HepG2 (cell line): ENCODE measurements at regions not wholly inside any gene's neighbourhood (a gene's known extent, or its start where the extent isn't known, plus 50 kb on each side); places are given as distances from the start of the nearest gene placed in this dataset.

ENCODE experiments used
- DPF2 ChIP-seq: sonication (generic); formaldehyde crosslinking; IDR thresholded peaks from 2 replicates; pipeline ENCODE4 v1.4.0; 2020; ENCODE audit warnings: mild to moderate bottlenecking, low read depth, missing genetic modification reagents, borderline replicate concordance
- HNRNPL ChIP-seq: fragments of 200-400 bp; formaldehyde crosslinking; IDR thresholded peaks from 2 replicates; pipeline ENCODE4 v1.6.1; 2017; ENCODE audit warnings: mild to moderate bottlenecking, low read depth, low read length
- KMT2A ChIP-seq: sonication (generic); formaldehyde crosslinking; IDR thresholded peaks from 2 replicates; pipeline ENCODE4 v1.4.0; 2020; ENCODE audit warnings: missing genetic modification reagents
- PHF5A ChIP-seq: IDR thresholded peaks from one replicate; pipeline ENCODE4 v1.6.1; 2018; ENCODE audit warnings: low read depth, missing genetic modification reagents; ENCODE audit not compliant: unreplicated experiment
- PITX1 ChIP-seq: sonication (generic); formaldehyde crosslinking; IDR thresholded peaks from 2 replicates; pipeline ENCODE4 v1.5.1; 2020; ENCODE audit warnings: mild to moderate bottlenecking, missing genetic modification reagents
- RBAK ChIP-seq: sonication (generic); formaldehyde crosslinking; IDR thresholded peaks from 2 replicates; pipeline ENCODE4 v1.5.1; 2020; ENCODE audit warnings: mild to moderate bottlenecking, missing genetic modification reagents
- SP2 ChIP-seq: sonication (generic); formaldehyde crosslinking; IDR thresholded peaks from 2 replicates; pipeline ENCODE4 v1.5.1; 2020; ENCODE audit warnings: mild to moderate bottlenecking, missing genetic modification reagents
- ZBTB38 ChIP-seq: sonication (generic); formaldehyde crosslinking; IDR thresholded peaks from 2 replicates; pipeline ENCODE4 v1.5.1; 2020; ENCODE audit warnings: mild to moderate bottlenecking, missing genetic modification reagents
- ZNF12 ChIP-seq: sonication (generic); formaldehyde crosslinking; IDR thresholded peaks from 2 replicates; pipeline ENCODE4 v1.5.0; 2020; ENCODE audit warnings: missing genetic modification reagents
- ZNF207 ChIP-seq: fragments of 450-650 bp; IDR thresholded peaks from 2 replicates; pipeline ENCODE4 v1.6.1; 2016; ENCODE audit warnings: antibody characterized with exemption, borderline replicate concordance
- ZNF350 ChIP-seq: sonication (generic); formaldehyde crosslinking; IDR thresholded peaks from 2 replicates; pipeline ENCODE4 v1.4.0; 2020; ENCODE audit warnings: mild to moderate bottlenecking, low read depth, missing genetic modification reagents, borderline replicate concordance
- ZNF83 ChIP-seq: sonication (generic); formaldehyde crosslinking; IDR thresholded peaks from 2 replicates; pipeline ENCODE4 v1.4.0; 2020; ENCODE audit warnings: missing genetic modification reagents, mild to moderate bottlenecking, borderline replicate concordance
- ZNF839 ChIP-seq: sonication (generic); formaldehyde crosslinking; IDR thresholded peaks from 2 replicates; pipeline ENCODE4 v1.4.0; 2020; ENCODE audit warnings: missing genetic modification reagents, mild to moderate bottlenecking, borderline replicate concordance
- TF ChIP-seq, protein P1 (sequence below), 2 experiments: IDR thresholded peaks; 2 replicates each; pipeline ENCODE4 v1.6.1; 2011 to 2012; ENCODE audit warnings: low read length in 2 of 2, borderline replicate concordance in 1 of 2, low read depth in 1 of 2, mild to moderate bottlenecking in 1 of 2, moderate library complexity in 1 of 2
- TF ChIP-seq, protein P2 (sequence below): sonication (generic); formaldehyde crosslinking; IDR thresholded peaks from 2 replicates; pipeline ENCODE4 v1.5.0; 2020; ENCODE audit warnings: missing genetic modification reagents
- TF ChIP-seq, protein P3 (sequence below): sonication (generic); formaldehyde crosslinking; IDR thresholded peaks from 2 replicates; pipeline ENCODE4 v1.4.0; 2020; ENCODE audit warnings: mild to moderate bottlenecking, missing genetic modification reagents
- TF ChIP-seq, protein P4 (sequence below): sonication (generic); formaldehyde crosslinking; IDR thresholded peaks from 2 replicates; pipeline ENCODE4 v1.8.0; 2022; ENCODE audit warnings: mild to moderate bottlenecking, missing genetic modification reagents, moderate library complexity
- TF ChIP-seq, protein P5 (sequence below): sonication (generic); formaldehyde crosslinking; IDR thresholded peaks from 2 replicates; pipeline ENCODE4 v1.4.0; 2020; ENCODE audit warnings: missing genetic modification reagents

DNA sequence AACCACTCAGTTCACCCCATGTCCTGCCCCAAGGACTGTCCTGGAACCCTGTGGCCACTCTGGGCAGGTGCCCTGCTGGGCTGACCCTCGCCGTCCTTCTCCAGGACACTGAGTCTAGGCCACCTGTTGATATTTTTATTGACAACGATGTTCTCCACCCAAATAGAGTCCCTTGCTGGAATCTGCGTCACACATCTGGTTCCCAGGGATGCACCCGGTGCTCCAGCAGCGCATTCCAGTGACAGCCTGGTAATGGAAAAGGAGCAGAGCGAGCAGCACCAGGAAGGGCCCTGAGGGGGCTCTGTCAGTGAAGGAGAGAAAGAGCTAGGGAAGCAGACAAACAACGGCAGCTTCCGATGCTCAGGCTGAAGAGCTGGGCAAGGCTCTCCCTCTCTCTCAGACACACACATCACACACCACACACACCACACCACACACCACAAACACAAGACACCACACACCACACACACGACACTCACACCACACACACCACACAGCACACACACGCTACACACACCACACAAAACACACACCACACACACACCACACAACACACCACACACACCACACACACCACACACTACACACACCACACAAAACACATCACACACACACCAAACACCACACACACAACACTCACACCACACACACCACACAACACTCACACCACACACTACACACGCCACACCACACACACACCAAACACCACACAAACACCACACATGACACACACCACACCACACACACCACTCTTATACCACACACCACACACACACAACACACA lies 117.9 kb upstream of the THBS2 start (continued):
- TF ChIP-seq, protein P1, sequence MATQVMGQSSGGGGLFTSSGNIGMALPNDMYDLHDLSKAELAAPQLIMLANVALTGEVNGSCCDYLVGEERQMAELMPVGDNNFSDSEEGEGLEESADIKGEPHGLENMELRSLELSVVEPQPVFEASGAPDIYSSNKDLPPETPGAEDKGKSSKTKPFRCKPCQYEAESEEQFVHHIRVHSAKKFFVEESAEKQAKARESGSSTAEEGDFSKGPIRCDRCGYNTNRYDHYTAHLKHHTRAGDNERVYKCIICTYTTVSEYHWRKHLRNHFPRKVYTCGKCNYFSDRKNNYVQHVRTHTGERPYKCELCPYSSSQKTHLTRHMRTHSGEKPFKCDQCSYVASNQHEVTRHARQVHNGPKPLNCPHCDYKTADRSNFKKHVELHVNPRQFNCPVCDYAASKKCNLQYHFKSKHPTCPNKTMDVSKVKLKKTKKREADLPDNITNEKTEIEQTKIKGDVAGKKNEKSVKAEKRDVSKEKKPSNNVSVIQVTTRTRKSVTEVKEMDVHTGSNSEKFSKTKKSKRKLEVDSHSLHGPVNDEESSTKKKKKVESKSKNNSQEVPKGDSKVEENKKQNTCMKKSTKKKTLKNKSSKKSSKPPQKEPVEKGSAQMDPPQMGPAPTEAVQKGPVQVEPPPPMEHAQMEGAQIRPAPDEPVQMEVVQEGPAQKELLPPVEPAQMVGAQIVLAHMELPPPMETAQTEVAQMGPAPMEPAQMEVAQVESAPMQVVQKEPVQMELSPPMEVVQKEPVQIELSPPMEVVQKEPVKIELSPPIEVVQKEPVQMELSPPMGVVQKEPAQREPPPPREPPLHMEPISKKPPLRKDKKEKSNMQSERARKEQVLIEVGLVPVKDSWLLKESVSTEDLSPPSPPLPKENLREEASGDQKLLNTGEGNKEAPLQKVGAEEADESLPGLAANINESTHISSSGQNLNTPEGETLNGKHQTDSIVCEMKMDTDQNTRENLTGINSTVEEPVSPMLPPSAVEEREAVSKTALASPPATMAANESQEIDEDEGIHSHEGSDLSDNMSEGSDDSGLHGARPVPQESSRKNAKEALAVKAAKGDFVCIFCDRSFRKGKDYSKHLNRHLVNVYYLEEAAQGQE (IDR thresholded peaks at IDR 0.05; ENCODE audit: borderline replicate concordance in 1 of 2, low read depth in 1 of 2, low read length in 2 of 2): no peak
- TF ChIP-seq HNRNPL (peak; percentile 85), RBAK (CRISPR knock-in tag) (no peak), ZBTB38 (no peak), KMT2A (no peak), PITX1 (no peak), ZNF83 (CRISPR knock-in tag) (no peak), SP2 (CRISPR knock-in tag) (0 out of 2 replicates have a peak, but pooled peaks have one; percentile 20), ZNF350 (CRISPR knock-in tag) (no peak; the same call in 1 of the 2 replicates), ZNF12 (CRISPR knock-in tag) (no peak), ZNF207 (peak; percentile 90; the same call in 1 of the 2 replicates), DPF2 (CRISPR knock-in tag) (peak; percentile 54; the same call in 1 of the 2 replicates), ZNF839 (CRISPR knock-in tag) (peak; percentile 81; the same call in 1 of the 2 replicates), PHF5A (CRISPR knock-in tag) (no peak)
- TF ChIP-seq, protein P2, sequence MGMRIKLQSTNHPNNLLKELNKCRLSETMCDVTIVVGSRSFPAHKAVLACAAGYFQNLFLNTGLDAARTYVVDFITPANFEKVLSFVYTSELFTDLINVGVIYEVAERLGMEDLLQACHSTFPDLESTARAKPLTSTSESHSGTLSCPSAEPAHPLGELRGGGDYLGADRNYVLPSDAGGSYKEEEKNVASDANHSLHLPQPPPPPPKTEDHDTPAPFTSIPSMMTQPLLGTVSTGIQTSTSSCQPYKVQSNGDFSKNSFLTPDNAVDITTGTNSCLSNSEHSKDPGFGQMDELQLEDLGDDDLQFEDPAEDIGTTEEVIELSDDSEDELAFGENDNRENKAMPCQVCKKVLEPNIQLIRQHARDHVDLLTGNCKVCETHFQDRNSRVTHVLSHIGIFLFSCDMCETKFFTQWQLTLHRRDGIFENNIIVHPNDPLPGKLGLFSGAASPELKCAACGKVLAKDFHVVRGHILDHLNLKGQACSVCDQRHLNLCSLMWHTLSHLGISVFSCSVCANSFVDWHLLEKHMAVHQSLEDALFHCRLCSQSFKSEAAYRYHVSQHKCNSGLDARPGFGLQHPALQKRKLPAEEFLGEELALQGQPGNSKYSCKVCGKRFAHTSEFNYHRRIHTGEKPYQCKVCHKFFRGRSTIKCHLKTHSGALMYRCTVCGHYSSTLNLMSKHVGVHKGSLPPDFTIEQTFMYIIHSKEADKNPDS (CRISPR knock-in tag): no peak
- TF ChIP-seq, protein P3, sequence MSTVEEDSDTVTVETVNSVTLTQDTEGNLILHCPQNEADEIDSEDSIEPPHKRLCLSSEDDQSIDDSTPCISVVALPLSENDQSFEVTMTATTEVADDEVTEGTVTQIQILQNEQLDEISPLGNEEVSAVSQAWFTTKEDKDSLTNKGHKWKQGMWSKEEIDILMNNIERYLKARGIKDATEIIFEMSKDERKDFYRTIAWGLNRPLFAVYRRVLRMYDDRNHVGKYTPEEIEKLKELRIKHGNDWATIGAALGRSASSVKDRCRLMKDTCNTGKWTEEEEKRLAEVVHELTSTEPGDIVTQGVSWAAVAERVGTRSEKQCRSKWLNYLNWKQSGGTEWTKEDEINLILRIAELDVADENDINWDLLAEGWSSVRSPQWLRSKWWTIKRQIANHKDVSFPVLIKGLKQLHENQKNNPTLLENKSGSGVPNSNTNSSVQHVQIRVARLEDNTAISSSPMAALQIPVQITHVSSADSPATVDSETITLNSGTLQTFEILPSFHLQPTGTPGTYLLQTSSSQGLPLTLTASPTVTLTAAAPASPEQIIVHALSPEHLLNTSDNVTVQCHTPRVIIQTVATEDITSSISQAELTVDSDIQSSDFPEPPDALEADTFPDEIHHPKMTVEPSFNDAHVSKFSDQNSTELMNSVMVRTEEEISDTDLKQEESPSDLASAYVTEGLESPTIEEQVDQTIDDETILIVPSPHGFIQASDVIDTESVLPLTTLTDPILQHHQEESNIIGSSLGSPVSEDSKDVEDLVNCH (CRISPR knock-in tag): no peak
- TF ChIP-seq, protein P4, sequence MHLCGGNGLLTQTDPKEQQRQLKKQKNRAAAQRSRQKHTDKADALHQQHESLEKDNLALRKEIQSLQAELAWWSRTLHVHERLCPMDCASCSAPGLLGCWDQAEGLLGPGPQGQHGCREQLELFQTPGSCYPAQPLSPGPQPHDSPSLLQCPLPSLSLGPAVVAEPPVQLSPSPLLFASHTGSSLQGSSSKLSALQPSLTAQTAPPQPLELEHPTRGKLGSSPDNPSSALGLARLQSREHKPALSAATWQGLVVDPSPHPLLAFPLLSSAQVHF: no peak
- TF ChIP-seq, protein P5, sequence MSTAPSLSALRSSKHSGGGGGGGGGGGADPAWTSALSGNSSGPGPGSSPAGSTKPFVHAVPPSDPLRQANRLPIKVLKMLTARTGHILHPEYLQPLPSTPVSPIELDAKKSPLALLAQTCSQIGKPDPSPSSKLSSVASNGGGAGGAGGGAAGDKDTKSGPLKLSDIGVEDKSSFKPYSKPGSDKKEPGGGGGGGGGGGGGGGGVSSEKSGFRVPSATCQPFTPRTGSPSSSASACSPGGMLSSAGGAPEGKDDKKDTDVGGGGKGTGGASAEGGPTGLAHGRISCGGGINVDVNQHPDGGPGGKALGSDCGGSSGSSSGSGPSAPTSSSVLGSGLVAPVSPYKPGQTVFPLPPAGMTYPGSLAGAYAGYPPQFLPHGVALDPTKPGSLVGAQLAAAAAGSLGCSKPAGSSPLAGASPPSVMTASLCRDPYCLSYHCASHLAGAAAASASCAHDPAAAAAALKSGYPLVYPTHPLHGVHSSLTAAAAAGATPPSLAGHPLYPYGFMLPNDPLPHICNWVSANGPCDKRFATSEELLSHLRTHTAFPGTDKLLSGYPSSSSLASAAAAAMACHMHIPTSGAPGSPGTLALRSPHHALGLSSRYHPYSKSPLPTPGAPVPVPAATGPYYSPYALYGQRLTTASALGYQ (CRISPR knock-in tag): no peak
